Liver (tissue), 3 donors: ENCODE measurements at regions not wholly inside any gene's neighbourhood (a gene's known extent, or its start where the extent isn't known, plus 50 kb on each side); places are given as distances from the start of the nearest gene placed in this dataset.

Experiments used
- ATF3 ChIP-seq: IDR thresholded peaks from 2 replicates; pipeline ENCODE4 v1.6.1; 2016; ENCODE audit warnings: antibody characterized with exemption
- CTCF ChIP-seq: fragments of 150-350 bp; IDR thresholded peaks from 2 replicates; pipeline ENCODE4 v1.5.1; 2017; ENCODE audit warnings: improper control_type of control experiment, low read depth, low read length; ENCODE audit not compliant: missing input control
- EGR1 ChIP-seq, 2 donors: IDR thresholded peaks; 2 replicates each; pipeline ENCODE4 v1.6.1; 2016 to 2018; ENCODE audit warnings: antibody characterized with exemption in 2 of 2, low read depth in 2 of 2
- FOXA1 ChIP-seq: IDR thresholded peaks from 2 replicates; pipeline ENCODE4 v1.6.1; 2016; ENCODE audit warnings: antibody characterized with exemption
- GABPA ChIP-seq, 2 donors: IDR thresholded peaks in 1 of 2; conservative IDR thresholded peaks in 1 of 2; 2 replicates each; pipeline ENCODE4 v1.6.1; 2016; ENCODE audit warnings: antibody characterized with exemption in 2 of 2, mild to moderate bottlenecking in 1 of 2, moderate library complexity in 1 of 2
- JUND ChIP-seq, 2 donors: IDR thresholded peaks; 2 replicates each; pipeline ENCODE4 v1.6.1; 2016; ENCODE audit warnings: antibody characterized with exemption in 2 of 2
- MAX ChIP-seq: IDR thresholded peaks from 2 replicates; pipeline ENCODE4 v1.6.1; 2016; ENCODE audit warnings: antibody characterized with exemption
- NR2F2 ChIP-seq: IDR thresholded peaks from 2 replicates; pipeline ENCODE4 v1.6.1; 2016; ENCODE audit warnings: antibody characterized with exemption
- RAD21 ChIP-seq, 2 donors: IDR thresholded peaks; 2 replicates each; pipeline ENCODE4 v1.6.1; 2016; ENCODE audit warnings: antibody characterized with exemption in 2 of 2, mild to moderate bottlenecking in 2 of 2
- REST ChIP-seq: IDR thresholded peaks from 2 replicates; pipeline ENCODE4 v1.6.1; 2016; ENCODE audit warnings: antibody characterized with exemption, mild to moderate bottlenecking
- SP1 ChIP-seq: IDR thresholded peaks from 2 replicates; pipeline ENCODE4 v1.6.1; 2018; ENCODE audit warnings: antibody characterized with exemption, mild to moderate bottlenecking
- TAF1 ChIP-seq: conservative IDR thresholded peaks from 2 replicates; pipeline ENCODE4 v1.6.1; 2016; ENCODE audit warnings: antibody characterized with exemption, mild to moderate bottlenecking
- YY1 ChIP-seq: IDR thresholded peaks from 2 replicates; pipeline ENCODE4 v1.6.1; 2016; ENCODE audit warnings: antibody characterized with exemption, mild to moderate bottlenecking
- ZBTB33 ChIP-seq: IDR thresholded peaks from 2 replicates; pipeline ENCODE4 v1.6.1; 2016; ENCODE audit warnings: antibody characterized with exemption
- donor health status: healthy.
- donor health status: healthy.

- no peak for TF ChIP-seq CTCF
- no peak for TF ChIP-seq ZBTB33
- TF ChIP-seq REST, result no peak
- TF ChIP-seq SP1, result no peak
- no peak for TF ChIP-seq ATF3
- peak in 1 of 2 donors; percentile 8 for TF ChIP-seq RAD21 (IDR thresholded peaks at IDR 0.05)
- no peak for TF ChIP-seq FOXA1
- TF ChIP-seq MAX, result no peak
- no peak for TF ChIP-seq JUND (IDR thresholded peaks at IDR 0.05)
- TF ChIP-seq NR2F2, result no peak
- no peak for TF ChIP-seq GABPA (IDR thresholded peaks at IDR 0.05 in 1 of 2, conservative IDR thresholded peaks at IDR 0.05 in 1 of 2)
- no peak for TF ChIP-seq TAF1
- no peak for TF ChIP-seq EGR1 (IDR thresholded peaks at IDR 0.05; ENCODE audit: low read depth in 2 of 2)
- TF ChIP-seq YY1, result no peak
Observed at GRCh38 chr5:52702877-52703276, 84.8 kb upstream of the ITGA1 start.
